SJCRH30 (cell line): ENCODE measurements at regions not wholly inside any gene's neighbourhood (a gene's known extent, or its start where the extent isn't known, plus 50 kb on each side); places are given as distances from the start of the nearest gene placed in this dataset.

Source experiments
- DNase-seq, 2 experiments: peaks; one replicate each; pipeline ENCODE4 v3.0.0-alpha.2; 2015 to 2020
- H3K27ac ChIP-seq: fragments of 250-450 bp; sonication (Bioruptor Pico); 2 replicates; pipeline ENCODE4 v1.5.1; 2020; ENCODE audit warnings: mild to moderate bottlenecking, moderate library complexity
- H3K27me3 ChIP-seq: fragments of 250-450 bp; sonication (Bioruptor Pico); 2 replicates; pipeline ENCODE4 v1.5.1; 2020; ENCODE audit warnings: mild to moderate bottlenecking, moderate library complexity
- H3K36me3 ChIP-seq: fragments of 250-450 bp; sonication (Bioruptor Pico); 2 replicates; pipeline ENCODE4 v1.5.1; 2020; ENCODE audit warnings: mild to moderate bottlenecking, moderate library complexity
- H3K4me1 ChIP-seq: fragments of 250-450 bp; sonication (Bioruptor Pico); 2 replicates; pipeline ENCODE4 v1.5.1; 2020; ENCODE audit warnings: mild to moderate bottlenecking, moderate library complexity
- H3K4me3 ChIP-seq: fragments of 250-450 bp; sonication (Bioruptor Pico); 2 replicates; pipeline ENCODE4 v1.5.1; 2020; ENCODE audit warnings: mild to moderate bottlenecking, moderate library complexity
- H3K9me3 ChIP-seq: fragments of 250-450 bp; sonication (Bioruptor Pico); replicated peaks from 2 replicates; pipeline ENCODE4 v1.5.1; 2020; ENCODE audit warnings: mild to moderate bottlenecking, moderate library complexity

- no peaks in the 10 kb centered on the region for H3K27me3 ChIP-seq
- H3K9me3 ChIP-seq: no peaks in the 10 kb centered on the region
- no peaks in the 10 kb centered on the region for H3K4me1 ChIP-seq
- no peak overlapping the region for H3K4me3 ChIP-seq
- DNase-seq: no peak
- no peak overlapping the region for H3K27ac ChIP-seq
- H3K36me3 ChIP-seq: no peaks in the 10 kb centered on the region
Measured at GRCh38 chr2:217749008-217749407, 253.8 kb downstream of the TNS1 start.

GRCh38 chr2:217746808-217747207 lies 256.0 kb downstream of the TNS1 start:
- H3K4me1 ChIP-seq: no peaks in the 10 kb centered on the region
- no peaks in the 10 kb centered on the region for H3K36me3 ChIP-seq
- H3K4me3 ChIP-seq: no peak overlapping the region
- H3K27me3 ChIP-seq: no peaks in the 10 kb centered on the region
- H3K27ac ChIP-seq: no peak overlapping the region
- DNase-seq: no peak
- H3K9me3 ChIP-seq: no peaks in the 10 kb centered on the region

- peaks cover 6% of the 10 kb centered on the region; the same call in 1 of the 2 replicates for H3K4me1 ChIP-seq
- H3K4me3 ChIP-seq: no peak overlapping the region
- no peak overlapping the region for H3K27ac ChIP-seq
- no peaks in the 10 kb centered on the region for H3K36me3 ChIP-seq
- no peaks in the 10 kb centered on the region for H3K27me3 ChIP-seq
- no peak for DNase-seq
- no peaks in the 10 kb centered on the region for H3K9me3 ChIP-seq
Measured at GRCh38 chr2:217743966-217744761, 258.6 kb downstream of the TNS1 start.

- H3K4me1 ChIP-seq: peaks cover 6% of the 10 kb centered on the region; the same call in 1 of the 2 replicates
- H3K27me3 ChIP-seq: no peaks in the 10 kb centered on the region
- no peaks in the 10 kb centered on the region for H3K9me3 ChIP-seq
- H3K36me3 ChIP-seq: no peaks in the 10 kb centered on the region
- no peak overlapping the region for H3K27ac ChIP-seq
- H3K4me3 ChIP-seq: no peak overlapping the region
- DNase-seq: no peak
Measured at GRCh38 chr2:217743407-217743806, 259.4 kb downstream of the TNS1 start.

- Histone ChIP-seq H3K4me3 (no peak overlapping the region), H3K9me3 (no peaks in the 10 kb centered on the region), H3K36me3 (no peaks in the 10 kb centered on the region), H3K27ac (no peak overlapping the region), H3K4me1 (peaks cover 6% of the 10 kb centered on the region; the same call in 1 of the 2 replicates), H3K27me3 (no peaks in the 10 kb centered on the region)
- DNase-seq: no peak
Measured at GRCh38 chr2:217742841-217743240, 260.0 kb downstream of the TNS1 start.

GRCh38 chr2:217742276-217742675 lies 260.5 kb downstream of the TNS1 start:
- H3K27me3 ChIP-seq: no peaks in the 10 kb centered on the region
- peaks cover 6% of the 10 kb centered on the region; the same call in 1 of the 2 replicates for H3K4me1 ChIP-seq
- no peaks in the 10 kb centered on the region for H3K9me3 ChIP-seq
- no peaks in the 10 kb centered on the region for H3K36me3 ChIP-seq
- no peak for DNase-seq
- H3K4me3 ChIP-seq: no peak overlapping the region
- no peak overlapping the region for H3K27ac ChIP-seq

- Histone ChIP-seq H3K4me1 (peaks cover 6% of the 10 kb centered on the region; the same call in 1 of the 2 replicates), H3K9me3 (no peaks in the 10 kb centered on the region), H3K36me3 (no peaks in the 10 kb centered on the region), H3K27ac (no peak overlapping the region), H3K4me3 (no peak overlapping the region), H3K27me3 (no peaks in the 10 kb centered on the region)
- no peak for DNase-seq
Measured at GRCh38 chr2:217741381-217741955, 261.3 kb downstream of the TNS1 start.

GRCh38 chr2:217740756-217741155 lies 262.0 kb downstream of the TNS1 start:
- Histone ChIP-seq H3K27ac (no peak overlapping the region), H3K4me3 (no peak overlapping the region), H3K9me3 (no peaks in the 10 kb centered on the region), H3K4me1 (peaks cover 6% of the 10 kb centered on the region; the same call in 1 of the 2 replicates), H3K27me3 (no peaks in the 10 kb centered on the region), H3K36me3 (no peaks in the 10 kb centered on the region)
- DNase-seq: no peak

- Histone ChIP-seq H3K4me1 (peaks cover 6% of the 10 kb centered on the region; the same call in 1 of the 2 replicates), H3K36me3 (no peaks in the 10 kb centered on the region), H3K27ac (no peak overlapping the region), H3K9me3 (no peaks in the 10 kb centered on the region), H3K27me3 (no peaks in the 10 kb centered on the region), H3K4me3 (no peak overlapping the region)
- DNase-seq: peak; percentile 23 to 32
Measured at GRCh38 chr2:217740178-217740577, 262.6 kb downstream of the TNS1 start.

GRCh38 chr2:217739741-217740140 lies 263.1 kb downstream of the TNS1 start:
- DNase-seq: no peak
- H3K9me3 ChIP-seq: no peaks in the 10 kb centered on the region
- H3K4me1 ChIP-seq: peaks cover 6% of the 10 kb centered on the region; the same call in 1 of the 2 replicates
- no peaks in the 10 kb centered on the region for H3K36me3 ChIP-seq
- no peak overlapping the region for H3K27ac ChIP-seq
- H3K27me3 ChIP-seq: no peaks in the 10 kb centered on the region
- no peak overlapping the region for H3K4me3 ChIP-seq

- H3K27ac ChIP-seq: no peak overlapping the region
- peaks cover 6% of the 10 kb centered on the region; the same call in 1 of the 2 replicates for H3K4me1 ChIP-seq
Measured at GRCh38 chr2:217738061-217738460, 264.7 kb downstream of the TNS1 start.

GRCh38 chr2:217736776-217737550 lies 265.8 kb downstream of the TNS1 start:
- peaks cover 6% of the 10 kb centered on the region; the same call in 1 of the 2 replicates for H3K4me1 ChIP-seq
- H3K27ac ChIP-seq: no peak overlapping the region
- DNase-seq: no peak
- no peaks in the 10 kb centered on the region for H3K9me3 ChIP-seq
- H3K4me3 ChIP-seq: no peak overlapping the region
- H3K36me3 ChIP-seq: no peaks in the 10 kb centered on the region
- no peaks in the 10 kb centered on the region for H3K27me3 ChIP-seq

More at GRCh38 chr2:217738061-217738460, 264.7 kb downstream of the TNS1 start:
- Histone ChIP-seq H3K27me3 (no peaks in the 10 kb centered on the region), H3K9me3 (no peaks in the 10 kb centered on the region), H3K36me3 (no peaks in the 10 kb centered on the region), H3K4me3 (no peak overlapping the region)
- DNase-seq: no peak

GRCh38 chr2:217735899-217736298 lies 266.9 kb downstream of the TNS1 start:
- no peak overlapping the region for H3K27ac ChIP-seq
- no peaks in the 10 kb centered on the region for H3K36me3 ChIP-seq
- DNase-seq: peak in 1 of 2 experiments; percentile 33
- no peaks in the 10 kb centered on the region for H3K27me3 ChIP-seq
- H3K9me3 ChIP-seq: no peaks in the 10 kb centered on the region
- H3K4me1 ChIP-seq: peaks cover 6% of the 10 kb centered on the region; the same call in 1 of the 2 replicates
- no peak overlapping the region for H3K4me3 ChIP-seq

- Histone ChIP-seq H3K4me3 (no peak overlapping the region), H3K4me1 (peaks cover under 1% of the 10 kb centered on the region; the same call in 1 of the 2 replicates), H3K27ac (no peak overlapping the region), H3K27me3 (no peaks in the 10 kb centered on the region), H3K36me3 (no peaks in the 10 kb centered on the region), H3K9me3 (no peaks in the 10 kb centered on the region)
- no peak for DNase-seq
Measured at GRCh38 chr2:217735034-217735433, 267.8 kb downstream of the TNS1 start.

GRCh38 chr2:217733461-217733860 lies 269.3 kb downstream of the TNS1 start:
- no peak for DNase-seq
- no peaks in the 10 kb centered on the region for H3K9me3 ChIP-seq
- no peak overlapping the region for H3K4me3 ChIP-seq
- H3K27ac ChIP-seq: no peak overlapping the region
- no peaks in the 10 kb centered on the region for H3K4me1 ChIP-seq
- no peaks in the 10 kb centered on the region for H3K36me3 ChIP-seq
- H3K27me3 ChIP-seq: no peaks in the 10 kb centered on the region
